HG03354 (cell line): ENCODE measurements at regions not wholly inside any gene's neighbourhood (a gene's known extent, or its start where the extent isn't known, plus 50 kb on each side); places are given as distances from the start of the nearest gene placed in this dataset.
"Not testable (repeated sequence)": the region's sequence is repeated elsewhere in the genome, so short reads cannot be mapped to it uniquely, and the experiment has no call there.

Experiments
- ATAC-seq: cut with Tn5 transposase; IDR thresholded peaks from one replicate; pipeline ENCODE4 v1.9.1; 2021; ENCODE audit warnings: mild to moderate bottlenecking; ENCODE audit not compliant: unreplicated experiment, poor library complexity, severe bottlenecking

DNA sequence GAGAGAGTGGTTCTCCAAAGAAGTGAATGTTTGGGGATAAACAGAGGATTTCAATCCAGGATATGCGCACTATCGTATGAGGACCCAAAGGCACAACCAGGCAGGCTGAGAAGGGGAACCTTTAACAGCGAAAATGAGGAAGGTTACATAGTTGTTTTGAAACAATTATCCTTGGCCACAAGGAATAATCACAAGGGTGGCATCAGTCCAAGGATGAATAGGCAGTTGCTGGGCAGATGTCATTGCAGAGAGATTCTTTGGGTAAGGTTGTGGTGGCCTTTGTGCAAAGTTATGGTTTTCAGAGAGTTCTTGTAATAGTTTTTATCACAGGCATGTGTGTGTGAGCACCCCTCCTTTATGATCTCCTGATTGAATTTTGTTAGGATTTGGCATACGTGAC lies 58.9 kb upstream of the NBPF20 start:
- not testable (repeated sequence) for ATAC-seq

GRCh38 chr1:145482214-145482860 lies 56.9 kb upstream of the NBPF20 start:
- not testable (repeated sequence) for ATAC-seq

- ATAC-seq, result not testable (repeated sequence)
These were observed 50.6 kb upstream of the NBPF20 start for GRCh38 chr1:145475962-145476361.

DNA sequence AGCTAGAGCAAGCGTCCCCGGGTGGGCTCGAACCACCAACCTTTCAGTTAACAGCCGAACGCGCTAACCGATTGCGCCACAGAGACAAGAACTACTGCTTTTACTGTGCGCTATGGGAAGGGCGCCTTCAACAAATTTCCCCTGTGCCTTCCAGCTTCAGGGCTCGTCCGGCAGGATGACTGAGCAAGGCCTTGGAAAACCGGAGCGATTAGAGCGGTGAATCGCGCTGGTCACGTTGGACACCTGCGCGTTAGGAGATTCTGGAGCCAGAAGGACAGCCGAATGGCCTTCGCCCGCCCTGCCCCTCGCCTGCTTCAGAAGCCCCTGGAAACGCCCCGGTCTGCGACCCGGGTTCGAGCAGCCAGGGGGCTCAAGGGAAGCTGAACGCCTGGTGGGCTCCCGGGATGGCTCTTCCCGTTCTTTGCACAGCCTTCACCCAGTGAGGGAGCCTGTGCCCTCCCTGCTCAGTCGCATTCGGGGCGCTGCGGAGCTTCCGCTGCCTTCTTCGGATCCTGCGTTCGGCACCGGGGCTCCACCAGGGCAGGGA lies 50.0 kb upstream of the NBPF20 start:
- ATAC-seq, result not testable (repeated sequence)
